Caco-2 (cell line): ENCODE measurements at regions not wholly inside any gene's neighbourhood (a gene's known extent, or its start where the extent isn't known, plus 50 kb on each side); places are given as distances from the start of the nearest gene placed in this dataset.

Experiments used
- BruUV-seq: library from RNA; stranded (reverse); fragments of 400-500 nt; replicated peaks from 2 replicates; lab custom pipeline; 2021; lab: Mats Ljungman, UMichigan
- CTCF ChIA-PET: fragments of 300-600 bp; sonication (Branson Sonifier 250); formaldehyde crosslinking; loops from one replicate; lab custom pipeline; 2022; ENCODE audit warnings: antibody characterized with exemption; lab: Charles Lee
- POLR2A ChIA-PET: fragments of 300-600 bp; sonication (Branson Sonifier 250); formaldehyde crosslinking; loops from one replicate; lab custom pipeline; 2022; ENCODE audit warnings: antibody characterized with exemption; lab: Charles Lee
- DNase-seq, 2 experiments: peaks; one replicate each; pipeline versions ENCODE4 v3.0.0 to v3.0.0-alpha.2; 2020 to 2022
- H3K27me3 ChIP-seq: replicated peaks from 2 replicates; pipeline ENCODE4 v1.6.0; 2011; ENCODE audit warnings: low read length; ENCODE audit not compliant: control insufficient read depth, insufficient read depth
- H3K36me3 ChIP-seq: 2 replicates; pipeline ENCODE4 v1.5.1; 2011; ENCODE audit warnings: low read length; ENCODE audit not compliant: control insufficient read depth, insufficient read depth
- H3K4me1 ChIP-seq: fragments of 250-450 bp; sonication (Bioruptor Pico); 2 replicates; pipeline ENCODE4 v1.5.1; 2020; ENCODE audit warnings: mild to moderate bottlenecking
- H3K4me3 ChIP-seq: 2 replicates; pipeline ENCODE4 v1.5.1; 2011; ENCODE audit warnings: low read depth, mild to moderate bottlenecking, control low read depth, low read length
- H3K9me3 ChIP-seq: fragments of 250-450 bp; sonication (Bioruptor Pico); 2 replicates; pipeline ENCODE4 v1.5.1; 2020; ENCODE audit warnings: mild to moderate bottlenecking, moderate library complexity
- H3K27ac Mint-ChIP-seq: one replicate; pipeline ENCODE4 v1.8.0; 2022; ENCODE audit warnings: mixed read lengths; ENCODE audit not compliant: unreplicated experiment
- H3K27me3 Mint-ChIP-seq: one replicate; pipeline ENCODE4 v1.8.0; 2022; ENCODE audit warnings: mixed read lengths; ENCODE audit not compliant: insufficient read depth, unreplicated experiment
- H3K36me3 Mint-ChIP-seq: one replicate; pipeline ENCODE4 v1.8.0; 2022; ENCODE audit warnings: mild to moderate bottlenecking, mixed read lengths; ENCODE audit not compliant: insufficient read depth, unreplicated experiment
- H3K4me1 Mint-ChIP-seq: one replicate; pipeline ENCODE4 v1.8.0; 2022; ENCODE audit warnings: low read depth, mixed read lengths; ENCODE audit not compliant: unreplicated experiment
- H3K4me3 Mint-ChIP-seq: one replicate; pipeline ENCODE4 v1.8.0; 2022; ENCODE audit warnings: mild to moderate bottlenecking, moderate library complexity, mixed read lengths; ENCODE audit not compliant: unreplicated experiment
- H3K9me3 Mint-ChIP-seq: one replicate; pipeline ENCODE4 v1.8.0; 2022; ENCODE audit warnings: mixed read lengths; ENCODE audit not compliant: unreplicated experiment
- intact Hi-C: fragments of 100-400 bp; cut with micrococcal nuclease; formaldehyde crosslinking; loops from one replicate; pipeline ENCODE4 v1.10.0; 2022; ENCODE audit not compliant: unreplicated experiment
- TF ChIP-seq, protein P1 (sequence below), 2 experiments: fragments of 200-600 bp in 1 of 2; IDR thresholded peaks; 1 replicate in 1 of 2; 2 replicates in 1 of 2; pipeline versions ENCODE4 v1.5.1 to v1.8.0; 2011 to 2022; ENCODE audit warnings: antibody characterized with exemption in 1 of 2, control low read depth in 1 of 2, inconsistent platforms in 1 of 2, low read depth in 1 of 2, low read length in 1 of 2, mild to moderate bottlenecking in 1 of 2, moderate library complexity in 1 of 2; ENCODE audit not compliant: insufficient read depth in 1 of 2, severe bottlenecking in 1 of 2, unreplicated experiment in 1 of 2

DNA sequence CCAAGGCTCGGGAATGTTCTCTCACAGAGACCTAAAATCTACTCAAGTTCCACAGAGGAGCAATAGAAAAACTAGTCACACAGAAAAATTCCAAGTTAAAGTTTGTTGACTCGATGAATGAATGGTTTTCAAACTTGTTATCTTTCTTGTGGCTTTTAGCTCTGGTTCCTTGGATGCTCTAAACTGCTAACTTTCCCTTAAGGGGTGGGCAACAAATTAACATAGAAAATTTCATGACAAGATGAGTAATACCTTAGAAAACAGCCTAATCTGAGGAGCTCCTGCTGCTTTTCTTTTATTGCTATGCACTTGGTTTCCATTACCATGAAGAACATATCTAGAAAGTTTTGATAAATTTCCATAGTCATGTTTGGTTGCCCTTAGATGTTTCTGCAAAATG lies 100.2 kb upstream of the CCDC112 start:
- Mint-ChIP-seq H3K4me1 (no peaks in the 10 kb centered on the region), H3K27me3 (no peaks in the 10 kb centered on the region), H3K9me3 (no peaks in the 10 kb centered on the region), H3K4me3 (no peak overlapping the region), H3K27ac (no peak overlapping the region), H3K36me3 (no peaks in the 10 kb centered on the region)
- Histone ChIP-seq H3K4me3 (no peak overlapping the region), H3K4me1 (no peaks in the 10 kb centered on the region), H3K36me3 (no peaks in the 10 kb centered on the region), H3K27me3 (no peaks in the 10 kb centered on the region), H3K9me3 (no peaks in the 10 kb centered on the region)
- CTCF ChIA-PET = no interaction called here
- POLR2A ChIA-PET = no interaction called here
- intact Hi-C loops = no loop called here
- BruUV-seq = no TSS peak
- TF ChIP-seq, protein P1, sequence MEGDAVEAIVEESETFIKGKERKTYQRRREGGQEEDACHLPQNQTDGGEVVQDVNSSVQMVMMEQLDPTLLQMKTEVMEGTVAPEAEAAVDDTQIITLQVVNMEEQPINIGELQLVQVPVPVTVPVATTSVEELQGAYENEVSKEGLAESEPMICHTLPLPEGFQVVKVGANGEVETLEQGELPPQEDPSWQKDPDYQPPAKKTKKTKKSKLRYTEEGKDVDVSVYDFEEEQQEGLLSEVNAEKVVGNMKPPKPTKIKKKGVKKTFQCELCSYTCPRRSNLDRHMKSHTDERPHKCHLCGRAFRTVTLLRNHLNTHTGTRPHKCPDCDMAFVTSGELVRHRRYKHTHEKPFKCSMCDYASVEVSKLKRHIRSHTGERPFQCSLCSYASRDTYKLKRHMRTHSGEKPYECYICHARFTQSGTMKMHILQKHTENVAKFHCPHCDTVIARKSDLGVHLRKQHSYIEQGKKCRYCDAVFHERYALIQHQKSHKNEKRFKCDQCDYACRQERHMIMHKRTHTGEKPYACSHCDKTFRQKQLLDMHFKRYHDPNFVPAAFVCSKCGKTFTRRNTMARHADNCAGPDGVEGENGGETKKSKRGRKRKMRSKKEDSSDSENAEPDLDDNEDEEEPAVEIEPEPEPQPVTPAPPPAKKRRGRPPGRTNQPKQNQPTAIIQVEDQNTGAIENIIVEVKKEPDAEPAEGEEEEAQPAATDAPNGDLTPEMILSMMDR (IDR thresholded peaks at IDR 0.05; ENCODE audit: insufficient read depth in 1 of 2, low read depth in 1 of 2, low read length in 1 of 2, severe bottlenecking in 1 of 2, unreplicated experiment in 1 of 2) = no peak
- no peak for DNase-seq

DNA sequence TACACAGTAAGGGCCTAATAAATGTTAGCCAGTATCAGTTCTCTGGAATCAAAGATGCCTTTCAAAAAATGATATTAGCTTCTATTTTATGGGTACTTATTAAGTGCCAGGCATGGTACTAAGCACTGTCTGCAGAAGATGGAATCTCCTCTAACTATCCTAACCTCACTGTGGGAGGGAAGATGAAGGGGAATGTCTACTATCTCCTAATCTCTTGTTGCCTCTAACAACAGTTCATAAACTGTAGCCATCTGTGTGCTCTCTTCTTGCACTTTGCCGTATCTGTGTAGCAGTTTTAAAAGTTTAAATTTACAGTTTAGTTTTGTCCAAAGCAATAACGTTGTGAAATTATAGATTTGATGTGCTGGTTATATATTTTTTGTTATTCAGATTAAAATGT lies 99.6 kb upstream of the CCDC112 start:
- ChIA-PET POLR2A (no interaction called here), CTCF (no interaction called here)
- H3K4me1 ChIP-seq = no peaks in the 10 kb centered on the region
- TF ChIP-seq, protein P1 (IDR thresholded peaks at IDR 0.05; ENCODE audit: insufficient read depth in 1 of 2, low read depth in 1 of 2, low read length in 1 of 2, severe bottlenecking in 1 of 2, unreplicated experiment in 1 of 2) = no peak
- H3K9me3 ChIP-seq = no peaks in the 10 kb centered on the region
- no peaks in the 10 kb centered on the region for H3K4me1 Mint-ChIP-seq
- intact Hi-C loops = no loop called here
- no peaks in the 10 kb centered on the region for H3K36me3 ChIP-seq
- DNase-seq = no peak
- H3K9me3 Mint-ChIP-seq = no peaks in the 10 kb centered on the region
- no peaks in the 10 kb centered on the region for H3K27me3 ChIP-seq
- no peak overlapping the region for H3K4me3 Mint-ChIP-seq
- no peaks in the 10 kb centered on the region for H3K27me3 Mint-ChIP-seq
- H3K4me3 ChIP-seq = no peak overlapping the region
- no TSS peak for BruUV-seq
- H3K36me3 Mint-ChIP-seq = no peaks in the 10 kb centered on the region
- H3K27ac Mint-ChIP-seq = no peak overlapping the region

DNA sequence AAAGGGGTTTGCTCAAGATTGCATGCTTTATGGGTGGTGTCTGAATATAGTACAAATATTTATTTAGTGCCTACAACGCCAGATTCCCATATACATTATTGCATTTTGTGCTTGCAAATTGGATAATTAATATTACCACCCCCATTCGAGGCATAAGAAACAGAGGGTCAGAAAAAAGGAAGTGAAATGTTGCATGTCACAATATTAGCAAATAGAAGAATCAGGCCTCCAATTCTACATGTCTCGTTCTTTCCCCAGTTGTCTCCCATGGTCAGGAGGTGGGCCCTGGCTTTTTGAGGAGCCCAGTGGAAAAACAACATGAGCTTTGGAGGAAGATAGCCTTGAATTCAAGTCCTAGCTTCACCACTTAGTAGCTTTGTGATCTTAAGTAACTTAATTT lies 98.1 kb upstream of the CCDC112 start:
- no peaks in the 10 kb centered on the region for H3K36me3 ChIP-seq
- ChIA-PET CTCF (no interaction called here), POLR2A (no interaction called here)
- H3K27me3 Mint-ChIP-seq = peaks cover 2% of the 10 kb centered on the region
- intact Hi-C loops = no loop called here
- H3K27me3 ChIP-seq = no peaks in the 10 kb centered on the region
- DNase-seq = no peak
- H3K4me1 ChIP-seq = no peaks in the 10 kb centered on the region
- H3K36me3 Mint-ChIP-seq = peaks cover 4% of the 10 kb centered on the region
- H3K4me3 ChIP-seq = no peak overlapping the region
- no peak overlapping the region for H3K27ac Mint-ChIP-seq
- TF ChIP-seq, protein P1 (IDR thresholded peaks at IDR 0.05; ENCODE audit: insufficient read depth in 1 of 2, low read depth in 1 of 2, low read length in 1 of 2, severe bottlenecking in 1 of 2, unreplicated experiment in 1 of 2) = no peak
- no peak overlapping the region for H3K4me3 Mint-ChIP-seq
- no TSS peak for BruUV-seq
- no peaks in the 10 kb centered on the region for H3K9me3 Mint-ChIP-seq
- H3K9me3 ChIP-seq = no peaks in the 10 kb centered on the region
- H3K4me1 Mint-ChIP-seq = no peaks in the 10 kb centered on the region
